NOMO-1 (cell line): ENCODE measurements at regions not wholly inside any gene's neighbourhood (a gene's known extent, or its start where the extent isn't known, plus 50 kb on each side); places are given as distances from the start of the nearest gene placed in this dataset.
"Not testable (repeated sequence)": the region's sequence is repeated elsewhere in the genome, so short reads cannot be mapped to it uniquely, and the experiment has no call there.

Experiments used
- DNase-seq, 2 experiments: peaks; one replicate each; lab custom pipeline; 2025; ENCODE audit not compliant: unreplicated experiment in 2 of 2; lab: John Stamatoyannopoulos, UW

DNA sequence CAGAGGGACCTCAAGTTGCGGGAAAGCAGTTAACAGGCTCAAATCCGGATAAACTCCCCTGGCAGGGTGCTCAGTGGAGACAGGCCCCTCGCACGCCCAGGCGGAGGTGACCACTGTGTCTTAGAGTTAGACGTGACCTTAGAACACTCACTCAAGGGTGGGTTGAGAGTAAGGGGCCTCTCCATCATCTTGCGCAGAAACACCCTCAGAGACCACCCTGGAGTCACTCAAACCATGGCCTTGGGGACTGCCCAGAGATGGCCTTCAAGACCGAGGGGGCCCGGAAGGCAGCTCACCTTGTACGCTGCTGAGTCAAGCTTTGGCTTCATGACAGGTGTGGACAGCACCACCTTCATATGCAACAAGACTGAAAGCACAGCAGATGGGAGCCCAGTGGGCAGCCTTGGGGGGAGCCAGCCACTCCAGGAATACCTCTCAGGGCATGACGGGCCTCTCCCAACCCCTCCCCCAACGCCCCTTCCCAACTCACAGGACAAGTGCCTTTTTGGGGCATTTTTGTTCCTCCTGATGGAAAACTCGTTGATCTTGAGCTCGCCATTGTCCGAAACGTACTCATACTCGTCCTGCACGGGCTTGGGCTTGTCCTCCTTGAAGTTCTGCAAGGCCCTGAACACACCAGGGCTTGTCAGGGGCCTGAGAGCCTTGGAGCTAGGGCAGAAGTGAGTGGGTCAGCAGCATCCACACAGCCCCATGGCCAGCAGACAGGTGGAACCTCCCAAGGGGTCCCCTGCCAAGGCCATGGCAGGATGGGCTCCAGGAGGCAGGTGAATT is 229.2 kb downstream of the TUBA3C start:
- DNase-seq, result no peak

- DNase-seq, result no peak
Measured at GRCh38 chr13:18951412-18951811, 230.2 kb downstream of the TUBA3C start.

- no peak for DNase-seq
Measured at GRCh38 chr13:18949970-18950369, 231.7 kb downstream of the TUBA3C start.

GRCh38 chr13:18949489-18949761 is 232.2 kb downstream of the TUBA3C start:
- DNase-seq, result no peak

DNA sequence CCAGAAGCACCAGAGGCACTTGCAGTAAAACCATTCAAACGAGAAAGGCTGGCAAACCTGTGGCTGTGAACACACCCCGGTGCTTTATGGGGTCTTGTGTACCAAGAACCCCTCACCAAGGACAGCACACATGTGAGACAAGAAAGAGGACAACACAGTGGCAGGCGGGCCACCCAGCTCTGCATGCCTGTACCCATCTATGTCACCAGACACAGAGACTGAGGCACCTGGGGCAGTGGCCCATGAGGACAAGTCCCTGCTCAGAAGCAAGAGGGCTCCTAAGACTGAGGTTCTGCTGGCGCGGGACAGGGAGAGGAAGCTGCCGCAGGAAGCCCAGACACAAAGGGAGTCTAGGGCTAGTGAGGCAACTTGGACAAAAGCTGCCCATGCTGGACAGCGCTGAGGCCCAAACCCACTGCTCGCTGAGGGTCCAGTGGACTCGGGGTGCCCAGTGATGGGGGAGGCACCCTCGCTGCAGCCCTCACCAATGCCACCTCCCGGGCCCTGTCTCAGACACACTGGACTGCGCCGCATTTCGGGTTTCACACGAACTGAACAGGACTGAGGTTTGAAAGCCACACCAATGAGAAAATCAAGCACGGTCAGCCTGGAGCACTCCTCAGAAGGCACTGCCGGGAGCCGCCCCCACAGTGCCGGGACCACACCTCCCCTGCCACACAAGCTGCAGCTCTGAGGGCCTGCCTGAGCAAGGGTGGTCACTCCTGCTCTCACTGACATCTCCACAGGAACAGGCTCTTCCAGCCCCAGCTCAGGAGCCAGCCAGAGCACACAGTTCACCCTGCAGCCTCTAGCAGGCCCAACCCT is 232.7 kb downstream of the TUBA3C start:
- DNase-seq, result no peak

DNA sequence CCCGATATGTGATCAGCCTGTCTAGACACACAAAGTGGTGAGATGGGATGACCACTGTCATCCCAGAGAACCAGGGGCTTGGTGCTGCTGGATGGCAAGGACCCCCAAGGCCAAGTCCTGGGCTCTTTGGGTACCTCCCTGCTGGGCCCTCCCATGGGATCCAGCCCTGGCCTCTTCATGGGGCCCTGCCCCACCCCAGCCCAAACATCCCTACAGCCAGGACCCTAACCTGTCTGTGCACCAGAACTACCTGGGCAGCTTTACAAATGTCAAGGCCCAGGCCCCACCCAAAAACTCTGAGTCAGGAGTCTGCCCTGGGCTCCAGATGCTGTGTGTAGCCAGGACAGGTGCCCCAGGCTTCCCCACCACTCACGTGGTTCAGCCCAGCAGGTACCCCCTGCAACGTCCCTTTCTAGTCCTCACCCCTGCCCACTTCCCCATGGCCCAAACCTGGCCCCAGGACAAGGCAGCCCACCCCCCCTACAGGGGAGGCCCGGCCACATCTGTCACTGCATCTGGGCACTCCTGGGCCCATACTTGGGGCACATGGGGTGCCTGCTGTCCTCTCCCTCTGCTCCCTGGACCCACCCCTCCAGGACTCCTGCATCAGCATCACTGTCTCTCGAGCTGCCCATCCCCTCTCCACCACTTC is 233.5 kb downstream of the TUBA3C start:
- DNase-seq, result no peak

GRCh38 chr13:18947376-18947977 is 234.1 kb downstream of the TUBA3C start:
- no peak for DNase-seq

- DNase-seq, result no peak
Measured at GRCh38 chr13:18946738-18947137, 234.9 kb downstream of the TUBA3C start.

DNA sequence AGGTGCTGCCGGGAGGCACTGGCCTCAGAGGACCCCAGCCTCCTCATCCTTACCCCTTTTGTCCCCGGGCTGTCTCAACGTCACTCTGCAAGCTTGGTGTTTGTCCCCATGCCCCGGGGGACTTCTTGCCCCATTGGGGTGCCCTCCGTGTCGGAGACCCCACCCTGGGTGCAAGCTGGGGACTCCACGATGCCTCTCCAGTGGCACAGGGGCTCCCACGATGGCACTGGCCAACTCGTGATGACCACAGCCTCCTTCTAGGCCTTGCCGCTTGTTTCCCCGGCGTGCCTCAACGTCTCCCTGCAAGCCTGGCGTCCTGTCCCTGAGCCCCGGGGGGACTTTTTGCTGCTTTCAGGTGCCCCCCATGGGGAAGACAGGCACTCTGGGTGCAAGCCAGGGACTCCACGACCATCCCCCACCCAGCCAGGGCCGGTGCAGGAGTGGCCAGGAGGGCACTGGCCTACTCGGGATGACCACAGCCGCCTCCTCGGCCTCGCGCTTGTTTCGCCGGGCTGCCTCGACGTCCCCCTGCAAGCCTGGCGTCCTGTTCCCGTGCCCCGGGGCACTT is 237.0 kb downstream of the TUBA3C start:
- no peak for DNase-seq

- DNase-seq, result no peak
Measured at GRCh38 chr13:18943721-18944391, 237.8 kb downstream of the TUBA3C start.

DNA sequence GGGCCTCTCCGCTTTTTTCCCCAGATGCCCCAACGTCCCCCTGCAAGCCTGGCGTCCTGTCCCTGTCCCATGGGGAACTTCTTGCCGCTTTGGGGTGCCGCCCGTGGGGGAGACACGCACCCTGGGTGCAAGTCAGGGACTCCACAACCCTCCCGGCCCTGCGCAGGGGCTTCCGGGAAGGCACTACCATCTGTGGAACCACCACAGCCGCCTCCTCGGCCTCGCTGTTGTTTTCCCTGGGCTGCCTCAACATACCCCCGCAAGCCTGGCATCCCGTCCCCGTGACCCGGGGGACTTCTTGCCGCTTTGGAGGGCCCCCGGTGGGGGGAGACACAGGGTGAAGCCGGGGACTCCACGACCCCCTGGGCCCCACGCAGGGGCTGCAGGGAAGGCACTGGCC is 238.4 kb downstream of the TUBA3C start:
- DNase-seq, result no peak

DNA sequence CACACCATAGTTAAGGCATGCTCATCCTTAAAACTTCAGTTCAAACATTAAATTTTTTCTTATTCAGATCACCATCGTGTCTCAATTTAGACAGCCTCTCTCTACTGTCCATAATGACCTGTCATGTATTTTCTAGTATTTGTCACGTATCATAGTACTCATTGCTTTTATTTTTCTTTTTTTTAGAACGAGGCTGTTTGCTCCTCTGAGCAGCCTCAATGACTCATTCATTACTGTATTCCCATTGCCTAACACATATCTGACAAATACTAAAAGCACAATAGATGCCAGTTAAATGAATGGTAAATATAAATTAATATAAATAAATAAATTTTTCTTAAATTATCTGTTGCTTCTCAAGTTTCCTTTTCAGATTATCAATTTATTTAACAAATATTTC is 245.5 kb downstream of the TUBA3C start:
- no peak for DNase-seq

DNA sequence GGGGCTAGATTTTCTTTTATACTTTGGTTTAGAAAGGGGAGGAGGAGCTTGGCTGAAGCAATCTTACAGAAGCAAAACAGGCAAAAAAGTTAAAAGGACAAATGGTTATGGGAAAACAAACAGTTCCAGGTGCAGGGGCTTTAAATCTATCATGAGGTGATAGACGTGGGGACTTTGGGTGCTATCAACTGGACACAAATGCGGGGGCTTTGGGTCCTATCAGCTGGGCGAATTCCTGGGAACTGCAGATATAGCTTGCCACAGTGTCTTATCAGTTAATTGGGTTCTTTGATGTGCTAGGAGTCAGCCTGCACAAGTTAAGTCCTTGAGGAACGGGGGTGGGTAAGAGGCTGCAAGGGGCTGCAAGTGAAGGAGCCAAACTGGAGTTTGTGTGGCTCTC is 260.6 kb downstream of the TUBA3C start:
- no peak for DNase-seq

GRCh38 chr13:18905096-18905495 is 276.5 kb downstream of the TUBA3C start:
- not testable (repeated sequence) for DNase-seq

GRCh38 chr13:18895411-18895810 is 286.2 kb downstream of the TUBA3C start:
- DNase-seq, result not testable (repeated sequence)

- DNase-seq, result not testable (repeated sequence)
Measured at GRCh38 chr13:18891242-18891641, 290.4 kb downstream of the TUBA3C start.

- not testable (repeated sequence) for DNase-seq
Measured at GRCh38 chr13:18874875-18875789, 306.5 kb downstream of the TUBA3C start.

DNA sequence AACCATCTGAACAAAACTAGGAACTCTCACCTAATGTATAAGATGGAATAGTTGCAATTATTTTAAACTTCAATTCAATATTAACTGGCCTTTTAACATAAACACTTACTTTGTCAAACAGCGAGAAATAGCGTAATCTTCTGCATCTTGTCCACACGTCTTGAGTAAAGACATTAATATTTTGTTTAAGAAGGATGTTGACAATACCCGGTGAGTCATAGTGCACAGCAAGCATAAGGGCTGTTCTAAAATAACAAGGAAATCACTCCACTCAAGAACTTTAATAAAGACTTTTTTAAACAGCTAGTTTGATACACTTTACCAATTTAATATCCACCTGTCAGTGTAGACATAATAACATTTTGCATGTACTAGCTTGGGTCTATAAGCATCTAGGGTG is 311.1 kb downstream of the TUBA3C start:
- DNase-seq, result not testable (repeated sequence)

- not testable (repeated sequence) for DNase-seq
Measured at GRCh38 chr13:18869365-18869764, 312.3 kb downstream of the TUBA3C start.
